ENCODE measurements at regions not wholly inside any gene's neighbourhood (a gene's known extent, or its start where the extent isn't known, plus 50 kb on each side); places are given as distances from the start of the nearest gene placed in this dataset.
A peak's percentile ranks its signal among the peaks of the same experiment; 100 is the strongest.
"Not testable (repeated sequence)": the region's sequence is repeated elsewhere in the genome, so short reads cannot be mapped to it uniquely, and the experiment has no call there.

DNA sequence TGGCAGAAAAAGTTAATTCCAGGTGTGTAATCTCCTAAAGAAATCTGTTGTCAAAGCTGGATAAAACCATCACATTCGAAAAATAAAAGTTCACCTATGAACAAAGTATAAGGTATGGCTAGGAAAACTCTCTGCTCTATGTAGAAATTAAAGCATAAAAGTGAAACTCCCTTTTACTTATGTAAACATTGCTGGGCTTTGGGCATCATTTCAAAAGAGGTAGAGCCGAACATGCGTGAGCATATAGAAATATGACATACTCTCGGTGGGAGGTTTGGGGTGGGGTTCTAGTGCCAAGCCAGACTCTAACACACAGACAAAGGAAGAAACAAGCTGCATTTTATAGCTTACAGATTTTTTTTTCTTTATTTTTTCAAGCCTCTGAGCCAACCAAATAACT is 306.8 kb upstream of the ATP11B start:
- DNase-seq, result peak in 1 of 2 experiments; percentile 18

DNA sequence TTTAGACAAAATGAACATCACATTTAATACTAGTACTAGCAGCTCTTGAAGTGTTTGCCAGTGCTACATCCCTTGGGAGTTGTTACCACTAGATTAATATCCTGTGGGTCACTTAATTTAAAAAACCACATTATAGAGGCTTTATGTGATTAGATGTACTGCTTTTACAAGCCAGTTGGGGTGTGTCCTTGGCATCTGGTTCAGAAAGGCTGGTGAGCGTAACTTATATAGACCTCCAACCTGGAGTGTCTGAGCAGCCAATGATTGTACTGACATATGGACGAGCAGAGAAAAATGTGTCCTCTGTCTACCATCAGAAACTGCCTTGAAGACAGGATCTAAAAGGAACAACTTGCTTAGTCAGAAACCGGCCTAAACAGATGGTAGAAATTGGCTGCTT is 306.2 kb upstream of the ATP11B start:
- DNase-seq, result no peak

DNA sequence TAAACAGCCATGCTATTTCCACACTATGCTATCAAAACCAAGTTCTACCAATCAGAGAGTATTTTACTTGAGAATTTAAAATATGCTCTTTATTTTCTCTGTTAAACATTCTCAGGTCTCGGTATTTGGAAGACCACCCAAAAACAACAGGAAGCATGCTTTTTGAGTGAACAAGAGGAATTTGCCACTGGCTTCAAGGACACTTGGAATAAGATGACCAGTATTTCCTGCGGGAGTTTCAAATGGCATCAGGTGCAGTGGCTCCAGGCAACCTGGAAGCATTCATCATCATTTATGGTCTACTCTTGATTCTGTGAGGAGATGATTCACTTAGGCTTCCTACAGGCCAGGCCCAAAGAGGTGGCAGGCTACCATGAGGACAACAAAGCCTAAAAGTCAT is 305.7 kb upstream of the ATP11B start:
- no peak for DNase-seq

DNA sequence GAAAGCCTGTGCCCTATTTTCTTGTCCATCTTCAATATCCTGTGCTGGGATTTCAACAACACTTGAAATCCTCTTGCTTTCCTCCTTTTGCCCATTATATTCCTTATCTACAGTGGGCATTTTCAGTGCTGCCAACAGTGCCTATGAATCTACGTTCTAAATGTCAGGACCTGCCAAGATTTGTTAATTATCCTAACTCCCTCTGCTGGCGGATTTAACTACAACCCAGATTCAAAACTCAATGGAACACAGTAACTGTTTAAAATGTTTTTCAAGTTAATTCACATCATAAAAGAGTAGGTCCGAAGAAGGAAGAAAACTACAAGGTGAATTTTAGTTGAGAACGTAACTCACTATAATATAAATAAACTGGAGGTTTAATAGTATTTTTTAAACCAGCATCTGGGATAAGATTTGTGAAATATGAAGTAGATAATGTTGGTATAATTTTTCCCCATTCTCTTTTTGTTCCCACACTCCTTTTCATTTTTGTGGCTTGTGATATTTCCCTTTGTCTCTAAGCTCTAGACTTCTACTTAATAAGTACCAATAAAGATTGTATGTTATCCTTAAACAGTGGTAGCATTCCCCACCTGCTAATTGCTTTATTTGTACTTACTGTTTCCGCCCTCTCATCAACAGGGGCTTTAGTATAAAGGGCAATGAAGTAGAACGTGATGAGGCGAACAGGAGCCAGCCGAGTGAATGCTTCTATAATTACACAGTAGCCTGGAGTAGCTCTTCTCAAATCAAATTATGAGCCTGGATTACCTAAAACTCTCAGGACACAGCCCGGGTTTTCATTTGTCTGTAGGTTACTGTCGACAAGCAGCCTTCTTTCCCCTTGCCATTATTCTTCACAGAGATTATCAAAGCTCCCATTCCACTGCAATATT is 302.5 kb upstream of the ATP11B start:
- DNase-seq, result peak; percentile 83 to 86

DNA sequence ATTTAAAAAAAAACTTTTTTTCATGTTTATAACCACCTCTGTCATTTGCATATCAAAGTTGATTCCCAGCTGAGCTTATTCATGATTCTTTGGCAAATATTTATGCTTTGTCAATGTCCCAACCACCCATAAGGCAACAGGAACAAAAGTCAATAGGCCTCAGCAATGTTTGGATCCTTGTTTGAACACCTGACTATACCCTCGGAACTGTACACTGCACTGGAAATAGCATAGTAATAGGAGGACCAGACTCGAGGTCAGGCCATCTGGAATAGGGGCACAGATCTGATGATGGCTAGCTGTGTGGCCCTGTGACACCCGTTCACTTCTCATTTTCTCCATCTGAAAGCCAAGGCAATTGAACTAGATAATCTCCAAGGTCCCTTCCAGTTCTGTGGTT is 301.7 kb upstream of the ATP11B start:
- peak; percentile 87 to 90 for DNase-seq

DNA sequence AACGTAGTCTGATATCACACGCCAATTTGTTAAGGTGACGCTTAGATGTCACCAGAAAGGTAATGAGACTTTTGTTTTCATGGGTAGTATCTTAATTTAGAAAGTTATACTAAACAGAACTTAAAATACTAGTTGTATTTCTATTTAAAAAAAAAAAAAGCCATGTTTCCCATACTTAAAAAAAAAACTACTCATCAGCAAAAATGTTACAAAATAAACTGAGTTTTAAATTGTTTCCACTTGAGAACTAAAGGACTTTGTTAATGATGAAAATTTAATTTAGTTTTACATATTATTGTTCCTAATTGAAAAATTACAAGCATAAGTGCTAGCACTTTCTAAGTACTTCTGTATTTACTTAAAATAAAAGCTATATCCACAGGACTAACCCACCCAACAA is 300.8 kb upstream of the ATP11B start:
- no peak for DNase-seq

DNA sequence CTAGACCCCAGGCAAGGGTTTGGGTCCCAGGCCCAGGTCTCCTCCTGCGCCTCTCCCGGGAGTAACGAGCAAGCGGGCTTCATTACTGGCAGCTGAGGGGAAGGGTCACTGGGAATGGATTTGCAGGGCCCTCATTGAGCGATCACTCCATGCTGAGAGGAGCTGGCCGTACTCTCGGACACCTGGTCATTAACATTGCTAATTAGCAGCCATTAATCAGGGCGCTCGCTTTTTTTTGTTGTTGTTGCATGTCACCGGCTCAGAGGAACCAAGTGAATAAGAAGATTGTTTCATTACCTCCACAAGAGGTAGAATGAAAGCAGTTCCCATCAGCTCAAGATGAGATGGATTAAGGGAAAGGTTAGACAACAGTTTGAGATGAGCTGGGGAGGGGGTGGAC is 293.0 kb upstream of the ATP11B start:
- DNase-seq, result no peak

DNA sequence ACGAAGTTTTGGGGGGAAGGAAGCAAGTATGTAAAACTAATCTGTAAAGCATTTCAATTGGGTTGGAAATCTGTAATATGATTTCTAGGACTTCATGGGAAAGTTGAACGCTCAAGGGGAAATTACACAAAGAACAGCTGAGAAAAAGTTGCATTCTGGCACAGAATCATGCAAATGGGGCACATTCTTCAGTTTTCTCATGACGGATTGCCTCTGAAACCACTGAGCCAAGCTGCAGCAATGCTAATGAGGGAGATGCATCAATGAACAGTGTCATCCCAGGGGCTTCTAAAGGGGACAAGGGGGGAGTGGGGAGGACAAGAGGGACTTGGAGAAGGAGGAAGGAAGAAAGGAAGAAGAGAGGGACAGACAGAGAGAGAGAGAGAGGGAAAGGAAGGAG is 291.4 kb upstream of the ATP11B start:
- no peak for DNase-seq

DNA sequence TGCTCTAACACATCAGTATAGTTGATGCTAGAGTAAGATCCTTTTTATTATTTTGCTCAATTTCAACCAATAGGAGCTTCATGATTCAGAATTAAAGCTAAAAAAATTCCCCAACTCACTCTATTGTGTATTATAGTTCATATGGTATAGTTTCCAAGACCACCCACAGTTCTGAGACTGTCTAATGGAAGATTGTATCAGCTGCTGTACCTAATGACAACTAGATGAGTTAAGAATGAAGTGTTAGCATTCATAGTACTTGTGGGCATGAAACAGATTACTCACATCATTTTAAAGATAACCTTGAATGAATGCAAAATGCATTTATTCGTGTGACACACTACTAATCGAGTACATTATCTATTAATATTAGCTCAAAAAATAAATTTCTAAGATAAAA is 289.9 kb upstream of the ATP11B start:
- no peak for DNase-seq

DNA sequence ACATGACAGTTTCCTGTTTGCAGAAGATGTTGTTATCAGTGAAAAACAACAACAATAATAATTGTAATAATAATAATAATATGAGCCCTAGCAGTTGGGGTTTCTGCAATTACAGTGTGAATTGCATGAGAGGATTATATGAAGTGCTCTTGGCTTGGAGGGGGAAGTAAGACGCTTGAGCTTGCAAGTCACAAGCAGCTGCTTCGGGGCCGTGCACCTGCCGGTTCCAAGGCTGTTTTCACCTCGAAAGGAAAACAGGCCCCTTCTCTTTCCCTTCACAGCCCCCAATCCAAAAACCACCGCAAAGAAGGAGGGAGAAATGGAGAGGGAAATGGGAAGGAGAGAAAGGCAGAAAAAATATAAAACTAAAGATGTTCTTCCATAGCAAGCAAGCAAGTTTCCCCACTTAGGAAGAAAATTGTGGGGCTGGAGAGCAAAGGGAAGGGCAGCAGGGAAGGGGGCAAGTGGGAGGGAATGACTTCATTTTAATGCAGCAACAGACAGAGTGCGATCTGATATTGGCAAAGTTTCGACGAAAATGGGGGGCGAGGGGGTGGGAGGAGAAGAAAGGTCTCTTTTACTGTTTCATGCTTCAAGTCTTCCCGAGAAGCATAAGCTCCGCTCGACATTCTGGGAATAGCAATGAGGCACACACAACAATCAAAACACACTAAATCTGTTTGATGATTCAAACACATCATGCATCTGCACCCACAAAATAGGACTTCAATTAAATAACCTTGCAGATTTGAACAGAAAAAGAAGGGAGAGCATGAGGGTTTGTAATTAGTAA is 284.2 kb upstream of the ATP11B start:
- DNase-seq, result peak; percentile 28 to 56

DNA sequence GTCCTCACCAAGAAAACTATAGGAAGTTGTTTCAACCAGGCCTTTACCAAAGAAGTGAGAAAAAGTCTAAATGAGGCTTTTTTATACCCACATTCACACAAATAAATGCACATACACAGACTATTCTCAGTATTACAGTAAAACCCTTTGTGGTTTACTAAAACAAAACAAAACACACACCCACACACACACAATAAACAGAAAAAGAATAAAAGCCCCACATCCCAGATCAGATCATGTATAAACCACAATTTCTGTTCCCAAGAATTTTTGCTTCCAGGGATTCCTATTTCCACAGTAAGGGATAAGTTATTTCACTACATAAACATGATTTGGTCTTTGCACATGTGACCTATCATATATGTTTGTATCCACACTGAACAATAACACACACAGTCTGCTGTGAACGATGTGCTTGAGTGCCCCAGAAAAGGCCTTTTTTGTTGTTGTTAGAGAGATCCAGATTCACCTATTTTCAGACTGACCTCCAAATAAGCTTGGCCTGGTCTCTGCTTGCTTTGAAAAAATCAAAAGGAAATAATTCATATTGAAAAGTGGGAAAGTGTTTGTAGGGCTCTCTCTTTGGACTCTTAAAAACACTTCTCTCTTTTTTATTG is 283.4 kb upstream of the ATP11B start:
- DNase-seq, result no peak

DNA sequence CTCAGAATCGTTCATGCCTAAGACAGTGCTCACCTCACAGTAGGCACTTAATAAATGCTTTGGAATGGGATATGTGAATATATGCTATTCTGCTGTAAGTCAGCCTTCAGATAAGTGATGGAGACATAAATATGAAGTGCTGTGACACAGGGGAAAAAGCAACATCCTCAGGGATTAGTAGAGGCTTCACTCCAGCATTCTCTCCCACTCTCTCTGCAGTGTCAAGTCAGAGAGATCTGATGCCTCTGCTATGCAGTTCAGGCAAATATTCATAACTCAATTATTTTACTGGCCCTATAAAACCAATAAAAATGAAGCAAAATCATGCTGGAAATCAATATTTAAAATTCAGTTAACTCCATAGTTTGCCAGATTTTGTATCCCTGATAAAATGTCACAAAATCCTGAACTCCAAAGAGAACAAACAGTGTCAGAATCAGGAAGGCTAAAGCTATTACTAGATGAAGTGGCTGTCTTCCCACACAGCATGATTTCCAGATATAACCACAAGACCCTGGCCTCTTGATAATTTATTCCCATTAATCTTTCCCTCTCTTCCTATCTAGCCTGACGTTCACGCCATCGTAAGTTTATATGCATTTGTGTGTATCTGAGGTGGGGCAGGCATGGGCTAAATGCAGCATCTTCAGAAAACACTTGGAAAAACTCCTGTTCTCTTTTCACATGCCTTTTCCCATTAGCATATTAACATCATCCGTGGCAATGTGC is 278.9 kb upstream of the ATP11B start:
- no peak for DNase-seq

DNA sequence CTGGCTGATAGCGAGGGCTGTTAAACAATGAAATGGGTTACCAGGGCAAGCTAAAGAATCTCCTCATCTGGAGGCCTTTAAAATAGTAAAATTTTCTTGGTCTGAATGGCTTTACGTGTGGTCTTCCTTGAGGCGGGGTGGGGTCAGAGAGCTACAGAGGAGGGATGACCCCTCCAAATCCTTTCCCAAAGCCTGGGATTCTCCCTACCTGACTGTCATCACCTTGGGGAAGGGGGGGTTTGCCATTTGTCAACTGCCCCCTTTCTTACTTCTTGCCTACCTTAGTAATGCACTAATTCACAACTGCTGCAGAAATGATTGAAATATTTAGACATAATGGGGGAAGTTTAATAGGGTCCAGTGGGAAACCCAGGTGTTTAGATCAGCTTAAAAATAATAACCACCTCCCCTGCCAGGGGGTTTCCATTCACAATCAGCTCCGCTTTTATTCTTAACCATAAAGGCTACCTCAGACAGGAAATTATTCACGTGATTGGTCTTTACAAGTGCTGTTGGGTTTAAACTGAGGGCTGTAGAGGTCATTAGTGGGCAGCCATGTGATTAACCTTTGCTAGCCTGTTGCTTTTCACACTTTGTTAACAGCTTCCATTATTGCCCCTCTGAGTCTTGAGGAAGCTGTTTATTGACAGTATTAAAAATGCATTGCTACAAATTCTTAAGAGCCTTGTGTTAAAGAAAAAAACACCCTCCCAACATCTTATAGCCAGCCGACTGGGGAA is 276.5 kb upstream of the ATP11B start:
- DNase-seq, result no peak

DNA sequence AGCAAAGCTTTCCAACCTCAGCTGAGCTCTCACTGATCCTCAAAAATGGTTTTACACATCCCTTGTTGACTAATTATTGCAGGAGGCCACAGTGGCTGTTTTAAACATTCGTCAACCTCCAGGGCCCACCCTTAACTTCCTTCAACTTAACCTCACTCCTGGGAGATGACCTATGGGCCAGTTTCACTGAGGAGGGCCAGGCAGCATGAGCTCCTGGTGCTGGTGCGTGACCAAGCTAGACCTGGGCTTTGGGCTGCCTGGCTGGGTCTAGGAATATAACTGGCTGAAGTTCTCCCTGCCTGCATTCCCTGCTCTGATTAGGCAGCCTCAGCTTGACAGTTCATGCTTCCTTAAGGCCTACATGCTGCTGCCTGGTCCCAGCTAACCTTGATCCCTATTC is 273.7 kb upstream of the ATP11B start:
- no peak for DNase-seq

DNA sequence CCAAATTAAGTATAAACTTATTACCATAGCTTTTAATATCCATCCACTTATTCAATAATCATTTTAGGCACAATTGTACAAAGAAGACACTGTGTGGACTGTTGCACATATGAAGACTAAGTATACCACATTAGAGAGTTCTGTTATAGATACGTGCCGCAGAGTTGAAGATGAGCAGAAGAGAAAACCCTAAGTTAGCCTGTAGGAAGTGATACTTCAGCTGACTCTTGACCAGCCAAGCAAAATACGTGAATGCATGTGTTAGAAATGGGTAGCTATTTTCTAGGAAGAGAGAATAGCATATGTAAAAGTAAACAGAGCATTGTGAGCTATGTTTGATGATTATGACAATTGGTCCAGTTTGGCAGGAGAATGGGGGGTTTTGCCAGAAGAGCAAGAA is 272.0 kb upstream of the ATP11B start:
- no peak for DNase-seq

DNA sequence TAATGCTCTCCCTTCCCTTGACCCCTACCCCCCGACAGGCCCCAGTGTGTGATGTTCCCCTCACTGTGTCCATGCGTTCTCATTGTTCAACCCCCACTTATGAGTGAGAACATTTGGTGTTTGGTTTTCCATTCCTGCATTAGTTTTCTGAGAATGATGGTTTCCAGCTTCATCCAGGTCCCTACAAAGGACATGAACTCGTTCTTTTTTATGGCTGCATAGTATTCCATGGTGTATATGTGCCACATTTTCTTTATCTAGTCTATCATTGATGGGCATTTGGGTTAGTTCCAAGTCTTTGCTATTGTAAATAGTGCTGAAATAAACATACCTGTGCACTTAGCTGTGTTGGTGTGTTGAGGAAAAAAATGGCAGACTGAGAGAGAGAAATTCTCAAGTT is 269.9 kb upstream of the ATP11B start:
- DNase-seq, result not testable (repeated sequence)

DNA sequence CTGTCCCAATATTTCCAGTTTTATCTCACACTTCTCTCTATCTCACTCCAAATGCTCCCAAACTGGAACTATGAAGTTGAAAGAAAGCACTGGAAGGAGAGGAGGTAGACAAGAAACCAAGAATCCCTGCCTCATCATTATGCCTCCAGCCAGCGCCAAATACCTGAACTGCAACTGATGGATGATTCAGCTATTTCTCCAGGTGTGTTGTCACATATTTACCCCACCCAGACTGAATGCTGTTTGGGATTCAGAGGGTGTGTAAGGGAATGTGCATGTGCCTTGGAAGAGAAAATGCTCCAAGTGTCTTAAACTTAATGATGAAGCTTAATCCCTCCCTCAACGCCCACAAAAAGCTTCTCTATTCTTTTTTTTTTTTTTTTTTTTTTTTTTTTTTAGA is 269.5 kb upstream of the ATP11B start:
- no peak for DNase-seq

DNA sequence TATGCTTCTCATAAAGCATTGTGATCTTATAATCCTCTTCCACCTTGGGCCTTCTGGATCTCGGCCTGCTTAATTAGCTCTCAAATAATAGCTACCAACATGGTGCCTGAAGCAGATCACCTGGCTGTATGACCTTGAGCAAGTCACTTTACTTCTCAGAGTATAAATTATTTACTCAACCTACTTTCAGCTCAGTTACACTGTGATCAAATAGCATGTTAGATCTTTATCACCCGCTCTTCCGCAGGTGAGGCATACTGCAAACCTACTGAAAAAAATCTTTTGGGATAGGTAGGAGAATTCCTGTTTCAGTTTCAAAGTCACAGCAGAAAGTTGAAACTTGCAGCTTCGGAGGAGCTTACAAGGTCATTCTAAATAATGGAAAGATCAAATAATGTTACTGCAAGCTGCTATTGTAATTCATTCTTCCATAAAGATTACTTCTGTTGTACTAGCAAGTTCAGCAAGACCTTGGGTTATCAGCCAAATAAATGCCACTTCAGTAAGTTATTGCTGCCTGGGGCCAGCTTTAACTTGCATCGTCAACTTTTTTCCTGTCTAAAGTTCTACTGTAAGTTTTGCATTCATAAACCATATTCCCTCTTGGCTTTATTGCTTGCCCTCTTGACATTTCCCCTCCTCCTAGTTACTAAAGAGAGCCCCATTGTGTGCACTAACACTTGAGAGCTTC is 268.4 kb upstream of the ATP11B start:
- no peak for DNase-seq

DNA sequence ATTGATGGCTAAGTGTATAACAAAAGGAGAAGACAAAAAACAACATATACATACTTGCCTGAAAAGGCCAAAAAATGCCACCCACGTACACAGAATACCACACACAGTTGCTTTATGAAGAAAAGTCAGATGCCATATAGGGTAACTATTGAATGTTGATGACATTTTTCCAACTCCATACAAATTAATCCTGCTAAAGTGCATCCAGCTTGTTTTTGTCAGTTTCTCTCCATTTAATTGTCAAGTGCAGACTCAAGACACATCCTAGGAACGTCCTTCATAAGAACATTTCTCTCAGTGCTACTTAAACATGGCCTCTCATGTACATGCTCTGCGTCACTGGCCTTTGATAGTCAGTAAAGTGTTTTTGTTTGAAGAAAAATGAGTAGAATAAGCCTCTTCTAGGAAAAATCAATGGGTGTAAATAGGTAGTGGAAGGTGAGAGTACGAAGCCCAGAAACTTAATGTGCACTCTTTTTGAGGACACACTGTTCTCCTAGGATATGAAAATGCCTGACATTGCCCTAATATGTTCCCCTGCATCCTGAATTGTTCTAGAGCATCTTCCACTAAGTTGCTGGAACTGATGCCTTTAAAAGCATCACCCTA is 267.4 kb upstream of the ATP11B start:
- no peak for DNase-seq

DNA sequence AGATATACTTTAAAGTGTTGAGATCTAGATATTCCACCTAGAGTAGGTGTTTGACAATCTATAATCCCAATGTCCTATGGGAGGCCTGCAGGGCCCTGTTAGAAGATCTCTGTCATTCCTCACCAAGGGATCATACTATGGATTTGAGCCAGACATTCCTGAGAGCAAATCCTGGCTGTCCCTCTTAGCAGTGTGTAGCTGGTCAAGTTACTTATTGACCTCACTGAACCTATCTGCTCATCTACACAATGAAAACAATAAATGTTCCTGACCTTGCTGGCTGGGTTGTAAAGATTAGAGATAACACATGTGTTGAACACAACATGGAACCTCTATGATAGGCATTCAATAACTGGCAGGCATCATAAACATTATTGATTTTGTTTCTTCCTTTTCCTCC is 265.6 kb upstream of the ATP11B start:
- no peak for DNase-seq

DNA sequence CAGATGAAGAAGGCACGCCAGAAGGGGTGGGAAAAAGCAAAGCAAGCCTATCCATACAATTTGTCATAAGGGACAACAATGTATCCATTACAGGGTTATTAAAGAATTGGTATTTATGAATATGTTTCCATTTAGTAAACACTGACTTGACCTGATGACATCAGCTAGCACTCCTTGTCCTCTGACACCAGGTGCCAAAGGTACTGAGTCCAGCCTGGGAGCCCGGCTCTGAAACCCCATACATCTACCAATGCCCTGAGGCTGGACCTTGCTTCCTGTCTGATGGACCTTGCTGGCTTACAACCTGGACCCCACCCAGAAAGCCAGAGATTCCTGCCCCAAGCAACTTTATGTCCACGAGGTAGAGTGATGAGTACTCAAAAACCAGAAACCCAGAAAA is 263.0 kb upstream of the ATP11B start:
- DNase-seq, result no peak
